ENCODE measurements at regions not wholly inside any gene's neighbourhood (a gene's known extent, or its start where the extent isn't known, plus 50 kb on each side); places are given as distances from the start of the nearest gene placed in this dataset.
"Not testable (repeated sequence)": the region's sequence is repeated elsewhere in the genome, so short reads cannot be mapped to it uniquely, and the experiment has no call there.

GRCh38 chr6:113718588-113718987 lies 138.6 kb upstream of the MARCKS start:
- 80% methylated on average over 4 of the region's 4 CpGs for WGBS
- Histone ChIP-seq H3K27me3 (no peaks in the 10 kb centered on the region), H3K4me1 (no peaks in the 10 kb centered on the region), H3K9me3 (no peaks in the 10 kb centered on the region), H3K4me3 (no peak overlapping the region), H3K27ac (replicated peaks in 1 of 4) (no peak overlapping the region), H3K36me3 (no peaks in the 10 kb centered on the region)
- TF ChIP-seq CTCF (IDR thresholded peaks at IDR 0.05) (no peak), POLR2AphosphoS5 (IDR thresholded peaks at IDR 0.05) (no peak), POLR2A (IDR thresholded peaks at IDR 0.05; ENCODE audit: low read depth) (no peak), EP300 (IDR thresholded peaks at IDR 0.05) (no peak)
- intact Hi-C loops (cut with DNase I) = no loop called here
- DNase-seq (ENCODE audit: extremely low spot score) = no peak

- 100% methylated on average over 2 of the region's 2 CpGs for WGBS
- intact Hi-C loops (cut with DNase I) = no loop called here
- no peak for TF ChIP-seq POLR2A (IDR thresholded peaks at IDR 0.05; ENCODE audit: low read depth)
- TF ChIP-seq POLR2AphosphoS5 (IDR thresholded peaks at IDR 0.05) = no peak
- no peak for TF ChIP-seq CTCF (IDR thresholded peaks at IDR 0.05)
- TF ChIP-seq EP300 (IDR thresholded peaks at IDR 0.05) = no peak
- H3K4me1 ChIP-seq = no peaks in the 10 kb centered on the region
- H3K36me3 ChIP-seq = no peaks in the 10 kb centered on the region
- no peak overlapping the region for H3K4me3 ChIP-seq
- no peaks in the 10 kb centered on the region for H3K27me3 ChIP-seq
- no peak overlapping the region for H3K27ac ChIP-seq (replicated peaks in 1 of 4)
- no peaks in the 10 kb centered on the region for H3K9me3 ChIP-seq
- DNase-seq (ENCODE audit: extremely low spot score) = no peak
Observed at GRCh38 chr6:113719064-113719463, 138.1 kb upstream of the MARCKS start.

GRCh38 chr6:113719545-113719944 lies 137.6 kb upstream of the MARCKS start:
- Histone ChIP-seq H3K27me3 (no peaks in the 10 kb centered on the region), H3K27ac (replicated peaks in 1 of 4) (no peak overlapping the region), H3K4me3 (no peak overlapping the region), H3K9me3 (no peaks in the 10 kb centered on the region), H3K36me3 (no peaks in the 10 kb centered on the region), H3K4me1 (no peaks in the 10 kb centered on the region)
- WGBS = 97% methylated on average over 4 of the region's 4 CpGs
- TF ChIP-seq POLR2AphosphoS5 (IDR thresholded peaks at IDR 0.05) = no peak
- no peak for TF ChIP-seq POLR2A (IDR thresholded peaks at IDR 0.05; ENCODE audit: low read depth)
- TF ChIP-seq EP300 (IDR thresholded peaks at IDR 0.05) = no peak
- TF ChIP-seq CTCF (IDR thresholded peaks at IDR 0.05) = no peak
- intact Hi-C loops (cut with DNase I) = no loop called here
- no peak for DNase-seq (ENCODE audit: extremely low spot score)

- no peak for DNase-seq (ENCODE audit: extremely low spot score)
- TF ChIP-seq POLR2A (IDR thresholded peaks at IDR 0.05; ENCODE audit: low read depth) (no peak), POLR2AphosphoS5 (IDR thresholded peaks at IDR 0.05) (no peak), EP300 (IDR thresholded peaks at IDR 0.05) (no peak), CTCF (IDR thresholded peaks at IDR 0.05) (no peak)
- Histone ChIP-seq H3K27ac (replicated peaks in 1 of 4) (no peak overlapping the region), H3K9me3 (no peaks in the 10 kb centered on the region), H3K27me3 (no peaks in the 10 kb centered on the region), H3K4me3 (no peak overlapping the region), H3K36me3 (no peaks in the 10 kb centered on the region), H3K4me1 (no peaks in the 10 kb centered on the region)
- 43% methylated on average over 4 of the region's 4 CpGs for WGBS
- intact Hi-C loops (cut with DNase I) = no loop called here
Observed at GRCh38 chr6:113723182-113723581, 134.0 kb upstream of the MARCKS start.

GRCh38 chr6:113724927-113725326 lies 132.2 kb upstream of the MARCKS start:
- H3K4me3 ChIP-seq; DNase-seq (ENCODE audit: extremely low spot score); intact Hi-C loops (cut with DNase I); H3K4me1 ChIP-seq; H3K36me3 ChIP-seq; H3K27me3 ChIP-seq; H3K9me3 ChIP-seq; H3K27ac ChIP-seq (replicated peaks in 1 of 4): not testable (repeated sequence)
- WGBS = 88% methylated on average over 2 of the region's 2 CpGs
